Hematopoietic multipotent progenitor cell treated with erythropoietin and hydrocortisone succinate and interleukin-3 and kit ligand, for 17 days (in vitro differentiated cells): ENCODE measurements at regions not wholly inside any gene's neighbourhood (a gene's known extent, or its start where the extent isn't known, plus 50 kb on each side); places are given as distances from the start of the nearest gene placed in this dataset.

Source experiments
- DNase-seq: peaks from one replicate; pipeline ENCODE4 v3.0.0-alpha.2; 2015; ENCODE audit warnings: low spot score

- DNase-seq = no peak
Observed at GRCh38 chrX:39734174-39734776, 363.5 kb downstream of the BCOR start.

DNA sequence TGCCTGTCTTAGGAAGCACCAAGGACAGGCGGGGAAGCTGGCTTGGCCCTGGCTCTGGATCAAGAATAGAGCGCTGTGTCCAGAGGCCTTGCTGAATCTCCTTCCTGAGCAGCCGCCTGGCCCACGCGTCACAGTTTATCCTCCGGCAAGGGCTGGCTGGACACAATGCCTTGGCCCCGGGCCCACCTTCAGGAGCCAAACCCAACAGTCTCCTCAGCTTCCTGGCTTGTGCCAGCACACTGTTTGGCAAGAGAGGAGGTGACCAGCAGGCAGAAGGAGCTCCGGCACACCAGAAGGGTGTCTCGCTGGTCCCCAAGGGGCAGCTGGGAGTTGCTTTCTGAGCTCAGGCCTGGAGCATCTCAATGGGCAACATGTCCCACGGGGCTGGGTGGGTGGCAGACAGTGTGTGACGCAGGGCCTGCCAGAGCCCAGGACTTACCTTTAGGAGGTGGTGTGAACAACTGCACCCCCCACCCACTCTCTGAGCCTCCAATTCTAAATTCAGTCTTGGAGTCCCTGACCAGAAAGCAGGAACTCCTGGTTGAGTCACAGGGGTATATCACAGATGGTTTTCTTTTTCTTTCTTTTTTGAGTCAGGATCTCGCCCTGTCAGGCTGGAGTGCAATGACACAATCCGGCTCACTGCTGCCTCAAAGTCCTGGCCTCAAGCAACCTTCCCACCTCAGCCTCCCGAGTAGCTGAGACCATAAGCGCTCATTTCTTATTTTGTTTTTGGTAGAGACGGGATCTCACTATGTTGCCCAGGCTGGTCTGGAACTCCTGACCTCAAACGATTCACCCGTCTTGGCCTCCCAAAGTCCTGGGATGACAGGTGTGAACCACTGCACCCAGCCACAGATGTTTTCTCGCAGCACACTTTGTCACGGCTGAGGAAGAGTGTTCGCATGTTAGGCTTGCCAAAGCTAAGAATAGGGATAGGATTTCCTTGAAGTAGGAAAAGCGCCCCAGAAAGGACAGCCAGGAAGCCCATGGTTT is 361.2 kb downstream of the BCOR start:
- no peak for DNase-seq

DNA sequence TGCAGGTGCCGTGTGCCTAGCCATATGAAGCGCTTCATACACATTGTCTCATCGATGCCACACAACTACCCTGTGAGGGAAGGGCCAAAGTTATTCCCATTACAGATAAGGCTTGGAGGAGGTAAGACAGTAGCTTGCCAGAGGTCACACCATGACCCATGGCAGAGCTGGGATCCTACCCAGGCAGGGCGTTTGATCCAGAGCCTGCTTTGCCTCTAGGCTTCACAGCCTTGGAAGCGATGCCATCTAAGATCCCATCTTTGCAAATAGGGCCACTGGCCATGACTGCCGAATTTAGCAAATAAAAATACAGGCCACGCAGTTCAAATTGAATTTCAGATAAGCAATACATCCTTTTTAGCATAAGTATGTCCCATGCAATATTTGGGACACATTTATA is 358.2 kb downstream of the BCOR start:
- DNase-seq = no peak

DNA sequence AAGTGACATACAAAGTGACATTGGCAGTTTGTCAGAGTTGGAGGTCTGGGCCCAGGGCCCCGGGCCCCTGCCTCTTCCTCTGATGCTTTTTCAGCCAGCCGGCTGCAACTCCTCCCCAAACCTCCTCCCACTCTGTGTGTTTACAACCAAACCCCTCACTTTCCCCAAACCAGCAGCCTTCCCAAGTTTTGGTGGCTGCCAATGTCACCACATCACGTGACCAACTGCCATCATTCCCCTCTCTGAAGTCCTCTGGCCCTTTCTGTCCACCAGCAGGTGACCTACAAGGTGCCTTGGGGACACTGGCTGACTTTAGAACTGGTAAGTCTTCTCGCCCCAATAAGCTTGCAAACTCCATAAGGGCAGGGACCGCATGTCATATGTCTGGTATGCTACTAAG is 357.7 kb downstream of the BCOR start:
- no peak for DNase-seq

DNA sequence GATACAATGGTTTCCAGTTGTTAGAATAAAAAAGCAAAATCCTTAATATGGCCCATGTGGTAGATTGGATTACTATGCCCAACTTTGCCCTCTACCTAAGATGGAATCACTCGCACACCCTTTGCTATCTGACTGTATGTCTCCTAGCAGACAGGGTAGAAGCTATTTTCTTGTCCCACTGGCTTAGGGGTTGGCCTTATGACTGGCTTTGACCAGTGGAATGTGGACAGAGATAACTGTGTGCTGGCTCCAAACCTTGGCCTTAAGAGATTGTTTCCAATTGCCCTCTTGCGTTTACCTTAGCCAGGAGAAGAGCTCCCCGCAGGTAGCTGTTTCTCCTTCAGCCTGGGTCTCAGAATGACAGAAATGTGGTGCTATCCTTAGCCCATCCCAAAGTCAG is 355.9 kb downstream of the BCOR start:
- DNase-seq = no peak

- DNase-seq = no peak
Observed at GRCh38 chrX:39745818-39746217, 351.9 kb downstream of the BCOR start.

DNA sequence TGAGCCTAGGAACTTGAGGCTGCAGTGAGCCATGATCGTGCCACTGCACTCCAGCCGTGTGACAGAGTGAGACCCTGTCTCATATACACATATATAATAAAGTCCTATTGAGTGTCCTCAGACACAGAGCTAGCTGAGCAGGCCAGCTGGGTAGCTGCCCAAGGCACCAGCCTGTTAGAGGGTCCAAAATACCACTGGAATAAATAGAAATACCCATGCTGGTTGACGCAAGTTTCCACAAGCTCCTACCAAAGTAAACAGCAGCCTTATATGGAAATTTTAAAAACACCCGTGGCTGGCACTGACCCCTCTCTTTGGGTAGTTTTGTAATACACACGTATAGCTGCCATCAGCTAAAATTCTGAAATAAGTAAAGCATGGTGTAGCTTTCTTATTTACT is 348.6 kb downstream of the BCOR start:
- no peak for DNase-seq

DNA sequence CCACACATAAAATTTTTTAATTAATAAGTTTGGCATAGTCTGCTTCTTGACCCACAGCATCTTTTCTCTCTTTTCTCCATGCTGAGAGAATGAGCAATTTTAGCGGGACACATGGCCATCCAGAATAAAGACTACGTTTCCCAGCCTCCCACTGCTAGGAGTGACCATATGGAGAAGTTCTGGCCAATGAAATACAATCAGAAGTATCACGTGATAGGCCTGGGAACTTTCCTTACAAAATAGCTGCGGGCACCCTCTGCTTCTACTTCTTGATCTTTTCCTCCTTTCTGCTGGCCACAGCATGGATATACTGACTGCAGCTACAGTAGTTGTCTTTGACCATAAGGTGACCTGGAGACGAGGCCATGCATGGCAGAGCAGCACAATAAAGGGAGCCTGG is 348.0 kb downstream of the BCOR start:
- DNase-seq = no peak

- DNase-seq = no peak
Observed at GRCh38 chrX:39750256-39750790, 347.4 kb downstream of the BCOR start.

DNA sequence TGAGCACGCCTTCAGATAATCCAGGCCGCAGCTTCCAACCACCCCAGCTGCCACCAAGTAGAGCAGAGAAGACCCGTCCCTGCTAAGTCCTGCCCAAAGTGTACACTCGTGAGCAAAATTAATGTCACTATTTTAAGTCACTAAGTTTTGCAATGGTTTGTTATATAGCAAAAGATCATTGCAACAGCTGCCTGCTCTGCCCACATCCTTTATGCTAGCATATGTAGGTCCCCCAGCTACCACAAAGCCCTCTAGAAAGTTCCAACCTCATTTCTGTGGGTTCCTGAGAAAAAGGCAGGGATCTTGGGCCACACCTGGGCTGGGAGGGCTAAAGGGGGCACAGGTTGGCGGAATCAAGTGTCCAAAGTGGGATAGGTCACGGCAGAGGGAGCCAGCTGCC is 346.9 kb downstream of the BCOR start:
- no peak for DNase-seq

DNA sequence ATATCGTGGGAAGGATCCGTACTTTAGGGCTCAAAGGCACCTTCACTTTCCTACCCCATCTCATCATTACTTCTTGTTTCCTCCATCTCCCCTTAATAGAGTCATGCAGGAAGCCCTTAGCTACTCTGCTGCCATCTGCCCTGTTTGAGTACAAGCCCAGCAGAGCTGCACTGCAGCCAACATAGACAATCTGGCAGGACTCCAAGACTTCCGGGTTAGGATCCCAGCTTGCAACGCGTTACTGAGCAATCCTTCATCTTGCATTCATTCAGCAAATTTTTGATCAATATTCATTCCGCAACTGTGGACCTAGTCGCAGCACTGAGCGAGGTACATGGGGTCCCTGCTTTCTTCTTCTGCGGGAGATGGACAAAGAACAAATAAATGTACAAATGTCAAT is 344.9 kb downstream of the BCOR start:
- DNase-seq = no peak

DNA sequence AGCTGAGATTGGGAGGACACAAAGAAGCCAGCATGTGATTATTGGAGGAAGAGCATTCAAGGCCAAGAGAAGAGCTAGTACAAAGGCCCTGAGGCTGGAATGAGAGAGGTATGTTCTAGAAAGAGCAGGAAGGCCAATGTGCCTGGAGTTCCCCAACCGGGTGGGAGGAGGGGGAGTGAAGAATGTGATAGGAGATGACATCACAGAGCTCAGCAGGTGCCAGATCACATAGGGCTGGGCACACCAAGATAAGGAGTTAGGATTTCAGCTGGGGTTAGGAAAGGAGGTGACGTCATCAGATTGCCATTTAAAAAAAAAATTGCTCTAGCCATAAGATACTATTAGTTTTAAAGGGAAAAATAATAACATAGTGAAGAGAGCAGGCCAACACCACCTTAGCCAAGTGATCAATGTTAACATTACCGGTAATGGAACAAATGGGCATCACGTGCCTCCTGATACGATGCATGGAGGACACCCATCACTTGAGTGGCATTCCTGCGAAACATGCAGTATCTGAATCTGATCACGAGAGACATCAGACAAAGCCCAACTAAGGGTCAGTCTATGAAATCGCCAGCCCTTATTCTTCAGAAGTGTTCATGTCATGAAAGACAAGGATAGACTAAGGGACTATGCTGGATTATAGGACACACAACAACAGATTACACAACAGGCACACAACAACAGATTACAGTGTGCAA is 344.3 kb downstream of the BCOR start:
- DNase-seq = no peak

DNA sequence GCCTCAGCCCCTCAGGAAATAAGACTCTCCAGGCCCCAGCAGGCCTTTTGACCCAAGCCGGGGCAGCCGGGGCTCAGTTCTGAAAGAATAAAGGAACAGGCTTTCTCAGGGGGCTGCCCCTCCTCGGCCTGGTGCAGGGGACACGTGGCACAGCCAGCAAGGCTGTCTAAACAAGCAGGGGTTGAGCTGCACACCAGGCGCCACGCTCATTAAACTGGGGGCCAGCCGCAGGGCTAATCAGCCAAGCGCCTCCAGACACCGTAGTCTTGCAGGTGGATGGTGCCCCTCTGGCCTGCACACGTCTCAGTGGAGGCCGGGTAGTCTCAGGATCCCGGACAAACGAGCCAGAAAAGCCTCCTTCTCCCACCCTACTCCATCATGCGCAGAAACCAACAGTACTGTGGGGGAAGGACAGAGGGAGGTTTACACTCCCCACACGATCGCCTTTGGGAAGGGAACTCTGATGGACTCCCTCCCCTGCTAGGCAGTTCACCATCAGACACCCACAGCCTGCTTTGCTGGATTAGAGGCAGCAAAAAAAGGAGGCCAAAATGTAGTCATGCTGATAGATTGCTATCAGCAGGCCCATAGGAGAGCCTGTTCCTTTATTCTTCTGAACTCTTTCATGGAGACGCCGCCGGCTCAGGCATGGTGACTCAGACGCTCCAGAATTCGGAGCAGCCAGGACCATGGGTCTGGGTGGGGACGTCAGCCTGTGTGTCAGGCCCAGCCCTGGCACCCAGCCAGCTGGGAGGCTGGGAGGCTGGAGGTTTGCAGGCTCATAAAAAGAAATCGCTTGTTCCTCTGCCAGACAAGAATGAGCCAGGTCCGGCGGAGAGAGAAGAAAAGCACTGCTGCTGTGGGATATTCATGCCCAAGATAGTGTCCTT is 342.4 kb downstream of the BCOR start:
- no peak for DNase-seq

GRCh38 chrX:39756086-39756883 is 341.5 kb downstream of the BCOR start:
- no peak for DNase-seq

GRCh38 chrX:39757971-39758370 is 339.8 kb downstream of the BCOR start:
- DNase-seq = no peak

GRCh38 chrX:39758791-39759525 is 338.8 kb downstream of the BCOR start:
- no peak for DNase-seq

- no peak for DNase-seq
Observed at GRCh38 chrX:39759526-39760224, 338.1 kb downstream of the BCOR start.

GRCh38 chrX:39760930-39761329 is 336.8 kb downstream of the BCOR start:
- no peak for DNase-seq

GRCh38 chrX:39762266-39762841 is 335.4 kb downstream of the BCOR start:
- no peak for DNase-seq
